ENCODE measurements at regions not wholly inside any gene's neighbourhood (a gene's known extent, or its start where the extent isn't known, plus 50 kb on each side); places are given as distances from the start of the nearest gene placed in this dataset.
"Not testable (repeated sequence)": the region's sequence is repeated elsewhere in the genome, so short reads cannot be mapped to it uniquely, and the experiment has no call there.

GRCh38 chr20:29883514-29884219 lies 1373.8 kb upstream of the DEFB115 start:
- DNase-seq: not testable (repeated sequence)

DNA sequence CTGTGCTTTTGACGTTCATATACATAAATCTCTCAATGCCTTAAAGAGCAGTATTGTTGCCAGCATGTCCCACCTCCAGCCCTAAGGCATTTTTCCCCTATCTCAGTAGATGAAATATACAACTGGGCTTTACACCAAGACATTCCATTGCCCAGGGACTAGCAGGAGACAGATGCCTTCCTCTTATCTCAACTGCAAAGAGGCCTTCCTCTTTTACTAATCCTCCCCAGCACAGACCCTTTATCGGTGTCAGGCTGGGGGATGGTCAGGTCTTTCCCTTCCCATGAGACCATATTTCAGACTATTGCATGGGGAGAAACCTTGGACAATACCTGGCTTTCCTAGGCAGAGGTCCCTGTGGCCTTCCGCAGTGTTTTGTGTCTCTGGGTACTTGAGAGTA lies 1373.1 kb upstream of the DEFB115 start:
- DNase-seq: not testable (repeated sequence)

- not testable (repeated sequence) for DNase-seq
These were observed 1371.9 kb upstream of the DEFB115 start for GRCh38 chr20:29885282-29886185.

GRCh38 chr20:29891555-29891954 lies 1365.9 kb upstream of the DEFB115 start:
- DNase-seq: not testable (repeated sequence)

Data from central memory CD4-positive, alpha-beta T cell (primary cell).